Endodermal cell (in vitro differentiated cells): ENCODE measurements at regions not wholly inside any gene's neighbourhood (a gene's known extent, or its start where the extent isn't known, plus 50 kb on each side); places are given as distances from the start of the nearest gene placed in this dataset.

Experiments
- DNase-seq: peaks from one replicate; pipeline ENCODE4 v3.0.0-alpha.2; 2017
- H3K27ac ChIP-seq: 2 replicates; pipeline ENCODE4 v1.5.1; 2013; ENCODE audit warnings: mild to moderate bottlenecking, low read depth, low read length, moderate library complexity
- H3K27me3 ChIP-seq: 2 replicates; pipeline ENCODE4 v1.6.1; 2013; ENCODE audit warnings: mild to moderate bottlenecking, low read length, moderate library complexity; ENCODE audit not compliant: insufficient read depth, control insufficient read depth, poor library complexity, severe bottlenecking
- H3K36me3 ChIP-seq: 2 replicates; pipeline ENCODE4 v1.7.0; 2013; ENCODE audit warnings: mild to moderate bottlenecking, low read length, moderate library complexity; ENCODE audit not compliant: control insufficient read depth, insufficient read depth
- H3K4me1 ChIP-seq: one replicate; pipeline ENCODE4 v1.7.0; 2013; ENCODE audit warnings: low read length; ENCODE audit not compliant: control insufficient read depth, insufficient read depth
- H3K4me3 ChIP-seq: 2 replicates; pipeline ENCODE4 v1.5.1; 2013; ENCODE audit warnings: mild to moderate bottlenecking, low read length, moderate library complexity
- H3K9ac ChIP-seq: 2 replicates; pipeline ENCODE4 v1.6.1; 2013; ENCODE audit warnings: mild to moderate bottlenecking, low read length, moderate library complexity; ENCODE audit not compliant: poor library complexity, severe bottlenecking; ENCODE audit errors: extremely low read depth
- H3K9me3 ChIP-seq: 2 replicates; pipeline ENCODE4 v1.6.1; 2013; ENCODE audit warnings: mild to moderate bottlenecking, low read length, moderate library complexity; ENCODE audit not compliant: control insufficient read depth
- H3K27ac Mint-ChIP-seq: 2 replicates; pipeline ENCODE4 v1.8.0; 2020; ENCODE audit warnings: mixed read lengths
- H3K27me3 Mint-ChIP-seq: 2 replicates; pipeline ENCODE4 v1.8.0; 2021; ENCODE audit warnings: mild to moderate bottlenecking, mixed read lengths; ENCODE audit not compliant: insufficient read depth
- H3K36me3 Mint-ChIP-seq: 2 replicates; pipeline ENCODE4 v1.8.0; 2020; ENCODE audit warnings: low read depth, mixed read lengths
- H3K4me1 Mint-ChIP-seq: 2 replicates; pipeline ENCODE4 v1.8.0; 2020; ENCODE audit warnings: mixed read lengths
- H3K4me3 Mint-ChIP-seq: 2 replicates; pipeline ENCODE4 v1.8.0; 2020; ENCODE audit warnings: mild to moderate bottlenecking, moderate library complexity, mixed read lengths
- H3K9me3 Mint-ChIP-seq: 2 replicates; pipeline ENCODE4 v1.8.0; 2020; ENCODE audit warnings: mild to moderate bottlenecking, mixed read lengths
- WGBS, 2 experiments: methylation state at CpG; one replicate each; pipeline versions ENCODE4 v1.1.5 to v1.1.7; 2013; ENCODE audit warnings: missing lambda C conversion rate in 2 of 2, mixed read lengths in 1 of 2; ENCODE audit not compliant: insufficient coverage in 1 of 2, insufficient read length in 1 of 2; 5-methylcytosine and 5-hydroxymethylcytosine counted together
- TF ChIP-seq, protein P1 (sequence below): fragments of 200-600 bp; sonication (generic); conservative IDR thresholded peaks from 2 replicates; pipeline ENCODE4 v1.5.0; 2021; ENCODE audit warnings: antibody characterized with exemption, mild to moderate bottlenecking

DNA sequence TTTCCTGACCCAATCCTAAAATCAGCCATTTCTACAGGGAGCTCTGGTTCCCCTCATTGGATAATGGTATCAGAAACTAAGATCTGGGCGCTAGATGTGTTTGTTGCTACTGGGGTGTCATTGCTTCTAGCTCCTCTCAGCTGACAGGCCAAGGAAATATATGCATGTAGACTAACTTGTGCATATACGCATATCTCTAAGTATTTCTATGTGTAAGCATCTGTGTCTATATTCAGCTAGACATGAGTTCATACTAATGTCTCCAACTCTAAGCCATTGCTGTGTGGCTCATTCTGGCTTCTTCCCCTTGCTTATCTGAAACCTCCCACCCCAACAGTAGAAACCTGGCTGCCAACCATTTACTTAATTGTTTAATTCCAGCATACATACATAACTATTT is 130.3 kb upstream of the MAGI3 start:
- H3K9me3 Mint-ChIP-seq = no peaks in the 10 kb centered on the region
- WGBS, 2 experiments = 100% methylated on average over 1 to 2 of the region's 2 CpGs

DNA sequence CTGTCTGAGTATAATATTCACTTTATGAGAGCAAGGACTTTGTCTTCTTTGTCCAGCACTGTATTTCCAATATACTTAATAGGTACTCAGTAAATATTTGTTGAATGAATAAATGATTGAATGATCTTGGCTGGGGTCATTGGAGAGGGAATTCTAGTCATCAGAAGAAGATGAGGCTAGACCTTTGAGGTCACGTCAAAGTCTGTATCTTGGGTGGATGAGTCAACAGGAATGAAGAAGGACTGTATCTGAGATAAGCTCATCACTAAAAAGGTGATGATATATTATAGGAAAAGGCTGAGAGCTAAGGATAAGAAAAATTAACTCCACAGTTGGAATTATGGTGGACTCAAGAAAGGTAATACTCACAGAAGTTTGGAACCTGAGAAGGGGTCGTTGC is 125.1 kb upstream of the MAGI3 start:
- H3K9ac ChIP-seq = no peak overlapping the region
- peaks cover 7% of the 10 kb centered on the region for H3K27me3 ChIP-seq
- H3K4me1 ChIP-seq = no peaks in the 10 kb centered on the region
- Mint-ChIP-seq H3K27ac (no peak overlapping the region), H3K9me3 (no peaks in the 10 kb centered on the region), H3K4me3 (no peak overlapping the region), H3K36me3 (no peaks in the 10 kb centered on the region), H3K27me3 (peaks cover 9% of the 10 kb centered on the region), H3K4me1 (peaks cover under 1% of the 10 kb centered on the region)
- no peak overlapping the region for H3K27ac ChIP-seq
- TF ChIP-seq, protein P1, sequence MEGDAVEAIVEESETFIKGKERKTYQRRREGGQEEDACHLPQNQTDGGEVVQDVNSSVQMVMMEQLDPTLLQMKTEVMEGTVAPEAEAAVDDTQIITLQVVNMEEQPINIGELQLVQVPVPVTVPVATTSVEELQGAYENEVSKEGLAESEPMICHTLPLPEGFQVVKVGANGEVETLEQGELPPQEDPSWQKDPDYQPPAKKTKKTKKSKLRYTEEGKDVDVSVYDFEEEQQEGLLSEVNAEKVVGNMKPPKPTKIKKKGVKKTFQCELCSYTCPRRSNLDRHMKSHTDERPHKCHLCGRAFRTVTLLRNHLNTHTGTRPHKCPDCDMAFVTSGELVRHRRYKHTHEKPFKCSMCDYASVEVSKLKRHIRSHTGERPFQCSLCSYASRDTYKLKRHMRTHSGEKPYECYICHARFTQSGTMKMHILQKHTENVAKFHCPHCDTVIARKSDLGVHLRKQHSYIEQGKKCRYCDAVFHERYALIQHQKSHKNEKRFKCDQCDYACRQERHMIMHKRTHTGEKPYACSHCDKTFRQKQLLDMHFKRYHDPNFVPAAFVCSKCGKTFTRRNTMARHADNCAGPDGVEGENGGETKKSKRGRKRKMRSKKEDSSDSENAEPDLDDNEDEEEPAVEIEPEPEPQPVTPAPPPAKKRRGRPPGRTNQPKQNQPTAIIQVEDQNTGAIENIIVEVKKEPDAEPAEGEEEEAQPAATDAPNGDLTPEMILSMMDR = no peak
- WGBS, 2 experiments = 91 to 100% methylated on average over 2 of the region's 2 CpGs
- H3K36me3 ChIP-seq = no peaks in the 10 kb centered on the region
- no peak overlapping the region for H3K4me3 ChIP-seq
- no peaks in the 10 kb centered on the region for H3K9me3 ChIP-seq
- no peak for DNase-seq

More for the DNA sequence above, 130.3 kb upstream of the MAGI3 start:
- H3K9ac ChIP-seq = no peak overlapping the region
- H3K36me3 ChIP-seq = no peaks in the 10 kb centered on the region
- H3K27me3 ChIP-seq = peaks cover 18% of the 10 kb centered on the region
- no peak overlapping the region for H3K27ac Mint-ChIP-seq
- no peak for DNase-seq
- H3K27me3 Mint-ChIP-seq = peaks cover 22% of the 10 kb centered on the region
- TF ChIP-seq, protein P1 = no peak
- no peak overlapping the region for H3K4me3 ChIP-seq
- H3K4me1 Mint-ChIP-seq = peaks cover 6% of the 10 kb centered on the region
- no peak overlapping the region for H3K4me3 Mint-ChIP-seq
- peaks cover 6% of the 10 kb centered on the region for H3K4me1 ChIP-seq
- H3K9me3 ChIP-seq = no peaks in the 10 kb centered on the region
- H3K27ac ChIP-seq = no peak overlapping the region
- no peaks in the 10 kb centered on the region for H3K36me3 Mint-ChIP-seq

DNA sequence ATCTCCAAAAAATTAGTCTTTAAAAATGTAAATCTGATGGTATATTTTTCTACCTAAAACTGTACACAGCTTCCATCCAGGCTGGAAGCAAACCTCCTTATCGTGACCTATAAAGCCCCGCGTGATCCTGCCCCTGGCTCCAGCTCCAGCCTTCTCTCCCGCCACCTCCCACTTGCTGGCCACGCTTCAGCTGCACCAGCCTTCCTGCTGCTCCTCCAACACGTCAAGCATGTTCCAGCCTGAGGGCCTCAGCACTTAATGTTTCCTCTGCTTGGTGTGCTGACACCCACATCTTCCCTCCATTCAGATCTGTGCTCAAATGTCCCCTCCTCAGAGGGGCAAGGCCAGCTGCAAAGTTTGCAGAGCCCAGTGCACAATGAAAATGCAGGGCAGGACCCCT is 123.5 kb upstream of the MAGI3 start:
- Histone ChIP-seq H3K4me3 (no peak overlapping the region), H3K9ac (no peak overlapping the region), H3K4me1 (peaks cover 3% of the 10 kb centered on the region), H3K27ac (no peak overlapping the region), H3K9me3 (no peaks in the 10 kb centered on the region), H3K27me3 (peaks cover 7% of the 10 kb centered on the region), H3K36me3 (no peaks in the 10 kb centered on the region)
- no peaks in the 10 kb centered on the region for H3K9me3 Mint-ChIP-seq
- no peak overlapping the region for H3K27ac Mint-ChIP-seq
- H3K4me1 Mint-ChIP-seq = peaks cover 11% of the 10 kb centered on the region
- no peak overlapping the region for H3K4me3 Mint-ChIP-seq
- peaks cover 9% of the 10 kb centered on the region for H3K27me3 Mint-ChIP-seq
- WGBS, 2 experiments = 90 to 93% methylated on average over 4 to 6 of the region's 6 CpGs
- TF ChIP-seq, protein P1 = no peak
- DNase-seq = no peak
- H3K36me3 Mint-ChIP-seq = no peaks in the 10 kb centered on the region
